ENCODE measurements at regions not wholly inside any gene's neighbourhood (a gene's known extent, or its start where the extent isn't known, plus 50 kb on each side); places are given as distances from the start of the nearest gene placed in this dataset.

DNA sequence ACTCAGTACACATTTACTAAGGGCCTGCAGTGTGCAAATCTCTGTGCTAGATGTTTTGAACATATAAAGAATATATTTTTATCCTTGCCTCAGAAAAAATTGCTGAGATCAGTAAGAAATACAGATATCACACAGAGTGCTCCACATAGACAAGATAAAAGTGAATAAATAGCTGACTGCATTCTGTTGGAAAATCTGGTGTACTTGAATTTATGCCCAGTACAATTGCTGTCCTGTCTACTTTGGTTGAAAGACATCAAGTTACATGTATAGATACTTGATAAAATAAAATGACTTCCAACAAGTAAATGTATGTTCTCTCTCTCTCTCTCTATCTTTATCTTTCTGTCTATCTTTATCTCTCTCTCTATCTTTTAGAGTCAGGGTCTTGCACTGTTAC, 381.2 kb upstream of the CBLB start:
- Histone ChIP-seq H3K4me3 (ENCODE audit: low read depth in 1 of 2, low read length in 2 of 2) (no peak overlapping the region), H3K36me3 (ENCODE audit: control insufficient read depth in 1 of 2, insufficient read depth in 2 of 2, low read length in 2 of 2) (no peaks in the 10 kb centered on the region), H3K27ac (ENCODE audit: low read length) (no peak overlapping the region), H3K4me1 (ENCODE audit: control insufficient read depth in 1 of 2, insufficient read depth in 2 of 2, low read length in 2 of 2) (no peaks in the 10 kb centered on the region), H3K27me3 (ENCODE audit: low read depth, low read length) (no peaks in the 10 kb centered on the region), H3K9me3 (ENCODE audit: control insufficient read depth in 1 of 2, low read length in 2 of 2) (peaks cover 7 to 8% of the 10 kb centered on the region in 2 donors)

DNA sequence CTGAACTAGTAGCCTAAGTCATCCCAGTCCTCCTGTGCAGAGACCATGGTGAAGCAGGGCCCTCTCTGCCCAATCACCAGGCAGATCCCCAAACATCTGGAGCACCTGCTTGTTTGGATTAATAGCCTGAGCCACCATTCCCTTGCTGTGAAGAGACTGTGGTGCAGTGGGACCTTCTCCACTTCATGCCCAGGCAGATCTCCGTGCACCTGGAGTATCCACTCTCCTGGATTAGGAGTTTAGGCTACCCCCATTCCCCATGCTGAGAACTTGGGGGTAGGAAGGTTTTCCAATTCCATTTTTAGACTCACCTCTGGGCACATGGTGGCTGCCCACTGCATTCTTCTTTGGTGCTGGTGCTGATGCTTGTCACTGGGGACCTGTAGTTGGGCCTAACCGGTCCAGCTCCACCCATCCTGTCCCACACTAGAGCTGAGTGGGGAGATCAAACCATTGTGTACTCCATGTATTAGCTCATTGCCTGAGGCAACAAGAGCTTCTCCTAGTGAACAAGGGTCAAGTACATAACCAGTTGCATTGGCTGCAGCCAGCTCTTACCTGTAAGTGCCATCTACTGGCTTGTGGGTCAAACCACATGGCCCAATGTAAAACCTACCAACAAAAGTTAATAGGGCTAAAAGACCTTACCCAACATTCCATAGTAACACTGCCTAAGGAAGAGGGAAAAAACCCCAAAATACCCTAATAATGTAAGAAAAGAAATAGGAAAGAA, 382.5 kb upstream of the CBLB start:
- no peak overlapping the region for H3K27ac ChIP-seq (ENCODE audit: low read length)
- no peak overlapping the region for H3K4me3 ChIP-seq (ENCODE audit: low read depth in 1 of 2, low read length in 2 of 2)
- no peaks in the 10 kb centered on the region for H3K36me3 ChIP-seq (ENCODE audit: control insufficient read depth in 1 of 2, insufficient read depth in 2 of 2, low read length in 2 of 2)
- no peaks in the 10 kb centered on the region for H3K27me3 ChIP-seq (ENCODE audit: low read depth, low read length)
- H3K9me3 ChIP-seq (ENCODE audit: control insufficient read depth in 1 of 2, low read length in 2 of 2): peaks cover 7 to 8% of the 10 kb centered on the region in 2 donors
- no peaks in the 10 kb centered on the region for H3K4me1 ChIP-seq (ENCODE audit: control insufficient read depth in 1 of 2, insufficient read depth in 2 of 2, low read length in 2 of 2)

DNA sequence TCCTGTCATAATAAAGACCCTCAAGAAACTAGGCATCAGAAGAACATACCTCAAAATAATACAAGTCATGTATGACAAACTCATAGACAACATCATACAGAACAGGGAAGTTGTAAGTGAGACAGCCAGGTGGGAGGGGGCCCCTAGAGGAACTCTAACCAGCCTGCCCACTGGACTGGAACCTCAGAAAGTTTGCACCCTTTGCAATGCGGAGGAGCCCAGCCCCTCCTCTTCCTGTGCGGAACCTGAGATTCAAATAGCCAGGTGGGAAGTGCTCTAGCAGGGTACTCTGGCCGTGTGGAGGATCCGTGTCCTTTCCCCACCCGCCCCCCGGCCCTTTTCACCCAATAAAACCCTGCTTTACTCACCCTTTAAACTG, 387.0 kb upstream of the CBLB start:
- H3K4me1 ChIP-seq (ENCODE audit: control insufficient read depth in 1 of 2, insufficient read depth in 2 of 2, low read length in 2 of 2): no peaks in the 10 kb centered on the region
- H3K36me3 ChIP-seq (ENCODE audit: control insufficient read depth in 1 of 2, insufficient read depth in 2 of 2, low read length in 2 of 2): no peaks in the 10 kb centered on the region
- H3K27me3 ChIP-seq (ENCODE audit: low read depth, low read length): no peaks in the 10 kb centered on the region
- peaks cover 6 to 7% of the 10 kb centered on the region in 2 donors for H3K9me3 ChIP-seq (ENCODE audit: control insufficient read depth in 1 of 2, low read length in 2 of 2)
- H3K27ac ChIP-seq (ENCODE audit: low read length): no peak overlapping the region
- H3K4me3 ChIP-seq (ENCODE audit: low read depth in 1 of 2, low read length in 2 of 2): no peak overlapping the region

DNA sequence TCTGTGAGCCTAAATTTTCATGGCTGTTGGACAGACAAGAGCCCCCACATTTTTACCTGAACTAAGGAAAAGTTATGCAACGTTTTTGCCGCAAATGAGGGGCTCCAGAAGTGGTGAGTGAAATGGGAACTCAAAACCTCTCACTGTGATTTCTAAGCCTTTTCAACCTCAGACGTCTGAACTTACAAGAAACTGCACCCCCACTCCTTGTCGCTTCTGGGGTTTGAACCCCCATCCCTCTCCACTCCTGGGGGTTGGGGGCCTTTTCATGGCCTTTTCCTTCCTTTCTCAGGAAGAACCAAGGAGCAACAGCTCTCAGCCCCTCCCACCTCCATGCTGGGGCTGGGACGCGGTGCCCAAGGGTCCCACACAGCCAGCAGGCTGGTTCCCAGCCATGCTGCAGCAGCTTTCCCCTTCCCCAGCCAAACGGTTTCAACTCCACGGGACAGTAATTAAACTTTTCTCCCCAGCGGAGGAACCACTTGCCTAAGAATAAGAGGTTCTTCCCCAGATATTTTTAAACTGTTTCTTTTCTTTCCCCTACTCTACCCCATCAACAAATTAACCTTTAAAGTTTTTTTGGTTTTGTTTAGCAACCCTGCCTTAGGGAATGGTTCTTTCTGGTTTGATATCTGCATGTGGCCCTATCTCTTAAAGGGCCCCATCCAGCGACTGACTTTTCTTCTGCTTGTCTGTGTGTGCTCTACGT, 387.6 kb upstream of the CBLB start:
- Histone ChIP-seq H3K27ac (ENCODE audit: low read length) (no peak overlapping the region), H3K36me3 (ENCODE audit: control insufficient read depth in 1 of 2, insufficient read depth in 2 of 2, low read length in 2 of 2) (no peaks in the 10 kb centered on the region), H3K4me3 (ENCODE audit: low read depth in 1 of 2, low read length in 2 of 2) (no peak overlapping the region), H3K9me3 (ENCODE audit: control insufficient read depth in 1 of 2, low read length in 2 of 2) (peaks cover under 1 to 2% of the 10 kb centered on the region in 2 donors), H3K27me3 (ENCODE audit: low read depth, low read length) (no peaks in the 10 kb centered on the region), H3K4me1 (ENCODE audit: control insufficient read depth in 1 of 2, insufficient read depth in 2 of 2, low read length in 2 of 2) (no peaks in the 10 kb centered on the region)

DNA sequence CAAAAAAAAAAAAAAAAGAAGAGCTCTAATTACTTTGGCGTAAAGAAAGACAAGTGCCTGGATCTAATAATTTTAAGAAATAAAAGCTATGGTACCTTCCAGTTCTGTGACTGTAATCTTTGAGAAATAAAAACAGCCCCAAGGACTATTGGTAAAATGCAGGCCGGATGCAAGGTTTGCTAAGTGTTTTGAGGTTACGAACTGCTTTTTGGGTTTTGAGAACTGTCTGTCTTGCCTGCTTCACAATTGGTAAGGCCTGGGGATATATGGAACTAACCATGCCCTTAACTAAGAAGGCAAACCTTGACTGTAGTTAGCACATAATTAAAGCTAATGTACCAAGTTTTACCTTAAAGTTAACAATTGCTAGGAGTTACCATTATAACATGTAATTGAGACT, 388.4 kb upstream of the CBLB start:
- H3K9me3 ChIP-seq (ENCODE audit: control insufficient read depth in 1 of 2, low read length in 2 of 2): no peaks in the 10 kb centered on the region
- no peaks in the 10 kb centered on the region for H3K4me1 ChIP-seq (ENCODE audit: control insufficient read depth in 1 of 2, insufficient read depth in 2 of 2, low read length in 2 of 2)
- H3K4me3 ChIP-seq (ENCODE audit: low read depth in 1 of 2, low read length in 2 of 2): no peak overlapping the region
- H3K27ac ChIP-seq (ENCODE audit: low read length): no peak overlapping the region
- H3K36me3 ChIP-seq (ENCODE audit: control insufficient read depth in 1 of 2, insufficient read depth in 2 of 2, low read length in 2 of 2): no peaks in the 10 kb centered on the region
- H3K27me3 ChIP-seq (ENCODE audit: low read depth, low read length): no peaks in the 10 kb centered on the region

DNA sequence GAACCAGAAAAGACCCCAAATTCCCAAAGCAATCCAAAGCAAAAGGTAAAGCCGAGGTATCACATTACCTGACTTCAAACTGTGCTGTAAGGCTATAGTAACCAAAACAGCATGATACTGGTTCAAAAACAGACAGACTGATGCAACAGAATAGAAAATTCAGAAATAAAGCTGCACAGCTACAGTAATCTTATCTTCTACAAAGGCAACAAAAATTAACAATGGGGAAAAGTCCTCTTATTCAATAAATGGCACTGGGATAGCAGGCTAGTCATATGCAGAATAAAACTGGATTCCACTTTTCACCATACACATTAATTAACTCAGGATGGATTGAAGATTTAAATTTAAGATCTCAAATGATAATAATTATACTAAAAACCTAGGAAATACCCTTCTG, 392.6 kb upstream of the CBLB start:
- no peak overlapping the region for H3K4me3 ChIP-seq (ENCODE audit: low read depth in 1 of 2, low read length in 2 of 2)
- H3K36me3 ChIP-seq (ENCODE audit: control insufficient read depth in 1 of 2, insufficient read depth in 2 of 2, low read length in 2 of 2): no peaks in the 10 kb centered on the region
- H3K4me1 ChIP-seq (ENCODE audit: control insufficient read depth in 1 of 2, insufficient read depth in 2 of 2, low read length in 2 of 2): no peaks in the 10 kb centered on the region
- no peaks in the 10 kb centered on the region for H3K9me3 ChIP-seq (ENCODE audit: control insufficient read depth in 1 of 2, low read length in 2 of 2)
- H3K27ac ChIP-seq (ENCODE audit: low read length): no peak overlapping the region
- no peaks in the 10 kb centered on the region for H3K27me3 ChIP-seq (ENCODE audit: low read depth, low read length)

DNA sequence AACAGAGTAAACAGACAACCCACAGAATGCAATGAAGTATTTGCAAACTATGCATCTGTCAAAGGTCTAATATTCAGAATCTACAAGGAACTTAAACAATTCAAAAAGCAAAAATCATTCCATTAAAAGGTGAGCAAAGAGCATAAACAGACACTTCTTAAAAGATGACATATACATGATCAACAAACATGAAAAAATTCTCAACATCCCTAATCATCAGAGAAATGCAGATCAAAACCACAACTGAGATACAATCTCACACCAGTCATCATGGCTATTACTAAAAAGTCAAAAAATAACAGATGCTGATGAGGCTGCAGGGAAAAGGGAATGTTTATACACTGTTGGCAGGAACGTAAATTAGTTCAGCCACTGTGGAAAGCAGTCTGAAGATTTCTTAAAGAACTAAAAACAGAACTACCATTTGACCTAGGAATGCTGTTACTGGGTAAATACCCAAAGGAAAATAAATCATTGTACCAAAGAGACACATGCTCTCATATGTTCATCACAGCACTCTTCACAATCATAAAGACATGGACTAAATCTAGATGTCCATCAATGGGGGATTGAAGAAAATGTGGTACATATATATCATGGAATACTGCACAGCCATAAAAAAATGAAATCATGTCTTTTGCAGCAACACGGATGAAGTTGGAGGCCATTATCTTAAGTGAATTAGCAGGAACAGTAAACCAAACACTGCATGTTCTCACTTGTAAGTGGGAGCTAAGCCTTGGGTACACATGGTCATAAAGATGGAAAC, 393.3 kb upstream of the CBLB start:
- Histone ChIP-seq H3K36me3 (ENCODE audit: control insufficient read depth in 1 of 2, insufficient read depth in 2 of 2, low read length in 2 of 2) (no peaks in the 10 kb centered on the region), H3K27ac (ENCODE audit: low read length) (no peak overlapping the region), H3K27me3 (ENCODE audit: low read depth, low read length) (no peaks in the 10 kb centered on the region), H3K4me1 (ENCODE audit: control insufficient read depth in 1 of 2, insufficient read depth in 2 of 2, low read length in 2 of 2) (no peaks in the 10 kb centered on the region), H3K9me3 (ENCODE audit: control insufficient read depth in 1 of 2, low read length in 2 of 2) (no peaks in the 10 kb centered on the region), H3K4me3 (ENCODE audit: low read depth in 1 of 2, low read length in 2 of 2) (no peak overlapping the region)

DNA sequence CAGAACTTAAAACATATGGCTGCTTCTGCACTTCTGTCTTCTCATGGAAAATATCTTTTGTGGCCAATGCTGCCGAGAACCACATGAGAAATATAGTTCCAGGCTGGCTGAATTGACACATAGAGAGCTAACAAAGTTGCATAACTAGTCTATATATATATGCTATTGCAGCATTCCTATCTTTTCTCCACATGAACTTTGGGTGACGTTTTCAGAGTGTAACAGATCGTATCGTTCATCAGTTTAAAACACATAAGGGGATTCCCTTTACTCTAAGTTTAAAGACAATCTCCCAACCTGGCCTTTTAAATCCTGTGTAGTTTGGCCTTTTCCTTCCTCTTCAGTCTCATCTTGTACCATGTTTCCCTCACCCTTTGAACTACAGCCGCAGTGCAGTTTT, 394.2 kb upstream of the CBLB start:
- H3K27me3 ChIP-seq (ENCODE audit: low read depth, low read length): no peaks in the 10 kb centered on the region
- no peaks in the 10 kb centered on the region for H3K9me3 ChIP-seq (ENCODE audit: control insufficient read depth in 1 of 2, low read length in 2 of 2)
- no peak overlapping the region for H3K4me3 ChIP-seq (ENCODE audit: low read depth in 1 of 2, low read length in 2 of 2)
- no peaks in the 10 kb centered on the region for H3K4me1 ChIP-seq (ENCODE audit: control insufficient read depth in 1 of 2, insufficient read depth in 2 of 2, low read length in 2 of 2)
- H3K27ac ChIP-seq (ENCODE audit: low read length): no peak overlapping the region
- H3K36me3 ChIP-seq (ENCODE audit: control insufficient read depth in 1 of 2, insufficient read depth in 2 of 2, low read length in 2 of 2): no peaks in the 10 kb centered on the region

DNA sequence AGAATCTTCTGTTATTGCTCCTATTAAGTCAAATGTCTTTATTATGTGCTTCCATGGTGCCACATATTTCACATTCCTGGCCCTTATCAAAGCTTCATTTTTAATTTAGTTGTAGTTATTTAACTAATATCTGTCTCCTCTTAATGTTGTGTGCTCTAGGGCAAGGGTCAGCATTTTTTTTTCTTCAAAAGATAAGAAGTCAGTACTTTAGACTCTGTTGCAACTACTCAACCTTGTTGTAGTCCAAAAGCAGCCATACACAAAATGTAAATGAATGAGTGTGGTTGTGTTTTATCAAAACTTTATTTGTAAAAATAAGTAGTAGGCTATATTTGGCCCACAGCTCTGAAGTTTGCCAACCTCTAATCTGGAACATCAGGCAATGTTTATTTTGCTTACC, 394.7 kb upstream of the CBLB start:
- Histone ChIP-seq H3K27me3 (ENCODE audit: low read depth, low read length) (no peaks in the 10 kb centered on the region), H3K9me3 (ENCODE audit: control insufficient read depth in 1 of 2, low read length in 2 of 2) (no peaks in the 10 kb centered on the region), H3K4me1 (ENCODE audit: control insufficient read depth in 1 of 2, insufficient read depth in 2 of 2, low read length in 2 of 2) (no peaks in the 10 kb centered on the region), H3K4me3 (ENCODE audit: low read depth in 1 of 2, low read length in 2 of 2) (no peak overlapping the region), H3K36me3 (ENCODE audit: control insufficient read depth in 1 of 2, insufficient read depth in 2 of 2, low read length in 2 of 2) (no peaks in the 10 kb centered on the region), H3K27ac (ENCODE audit: low read length) (no peak overlapping the region)

DNA sequence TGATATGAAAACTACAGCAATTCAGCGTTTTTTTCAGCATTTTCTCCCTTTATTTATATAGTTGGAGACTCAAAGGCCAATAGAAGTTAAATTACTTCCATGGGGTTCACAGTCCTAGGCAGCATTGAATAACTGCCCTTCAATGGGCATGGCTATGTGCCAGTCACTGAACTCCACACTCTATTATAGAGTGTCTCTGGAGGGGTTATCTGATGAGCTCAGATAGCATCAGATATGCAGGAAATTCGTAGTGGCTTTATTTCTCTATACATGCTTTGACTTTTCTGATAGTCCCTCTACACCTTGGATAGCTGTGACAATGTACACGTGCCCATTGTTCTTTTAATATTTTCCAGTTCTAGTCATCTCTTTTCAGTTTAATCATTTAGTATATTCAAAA, 396.9 kb upstream of the CBLB start:
- no peak overlapping the region for H3K4me3 ChIP-seq (ENCODE audit: low read depth in 1 of 2, low read length in 2 of 2)
- H3K27me3 ChIP-seq (ENCODE audit: low read depth, low read length): no peaks in the 10 kb centered on the region
- no peaks in the 10 kb centered on the region for H3K36me3 ChIP-seq (ENCODE audit: control insufficient read depth in 1 of 2, insufficient read depth in 2 of 2, low read length in 2 of 2)
- H3K4me1 ChIP-seq (ENCODE audit: control insufficient read depth in 1 of 2, insufficient read depth in 2 of 2, low read length in 2 of 2): no peaks in the 10 kb centered on the region
- H3K9me3 ChIP-seq (ENCODE audit: control insufficient read depth in 1 of 2, low read length in 2 of 2): no peaks in the 10 kb centered on the region
- H3K27ac ChIP-seq (ENCODE audit: low read length): no peak overlapping the region

DNA sequence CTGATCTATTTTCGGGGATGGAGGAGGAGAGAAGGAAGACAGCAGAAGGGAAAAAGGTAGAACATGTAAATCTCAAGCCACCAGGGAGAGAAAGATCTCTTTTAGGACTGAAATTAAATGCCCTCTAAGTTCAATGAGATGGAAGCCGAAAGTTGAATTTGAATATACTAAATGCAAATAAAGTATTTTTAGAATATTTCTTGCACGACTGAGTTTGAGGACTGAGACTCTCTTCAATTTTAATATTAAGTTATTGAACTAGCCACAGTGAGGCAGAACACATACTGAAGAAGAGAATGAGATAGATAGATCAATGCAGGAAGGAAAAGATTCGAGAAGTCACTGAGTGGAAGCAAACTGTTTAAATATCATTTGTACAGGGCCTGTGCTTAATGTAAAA, 399.9 kb upstream of the CBLB start:
- no peaks in the 10 kb centered on the region for H3K36me3 ChIP-seq (ENCODE audit: control insufficient read depth in 1 of 2, insufficient read depth in 2 of 2, low read length in 2 of 2)
- no peaks in the 10 kb centered on the region for H3K9me3 ChIP-seq (ENCODE audit: control insufficient read depth in 1 of 2, low read length in 2 of 2)
- no peaks in the 10 kb centered on the region for H3K27me3 ChIP-seq (ENCODE audit: low read depth, low read length)

More for the DNA sequence above, 399.9 kb upstream of the CBLB start:
- H3K27ac ChIP-seq (ENCODE audit: low read length): no peak overlapping the region
- H3K4me1 ChIP-seq (ENCODE audit: control insufficient read depth in 1 of 2, insufficient read depth in 2 of 2, low read length in 2 of 2): no peaks in the 10 kb centered on the region
- no peak overlapping the region for H3K4me3 ChIP-seq (ENCODE audit: low read depth in 1 of 2, low read length in 2 of 2)
